Ovary (tissue), 7 donors: ENCODE measurements at regions not wholly inside any gene's neighbourhood (a gene's known extent, or its start where the extent isn't known, plus 50 kb on each side); places are given as distances from the start of the nearest gene placed in this dataset.
A peak's percentile ranks its signal among the peaks of the same experiment; 100 is the strongest.

Experiments
- DNase-seq, 5 donors: peaks; one replicate each; pipeline ENCODE4 v3.0.0-alpha.2; 2019 to 2020
- H3K27ac ChIP-seq, 2 donors: fragments of 200-600 bp; one replicate each; pipeline versions ENCODE4 v1.5.1 to v1.8.0; 2019 to 2022
- H3K27me3 ChIP-seq: fragments of 200-600 bp; one replicate; pipeline ENCODE4 v1.8.0; 2022
- H3K36me3 ChIP-seq: fragments of 200-600 bp; sonication (generic); one replicate; pipeline ENCODE4 v1.5.1; 2019
- H3K4me1 ChIP-seq: one replicate; pipeline ENCODE4 v1.8.1; 2013; ENCODE audit warnings: mild to moderate bottlenecking, moderate library complexity; ENCODE audit not compliant: insufficient read depth
- H3K4me3 ChIP-seq: fragments of 200-600 bp; sonication (generic); one replicate; pipeline ENCODE4 v1.5.1; 2017
- H3K9me3 ChIP-seq, 2 donors: fragments of 200-600 bp in 1 of 2; sonication (generic) in 1 of 2; one replicate each; pipeline versions ENCODE4 v1.5.1 to v1.8.1; 2013 to 2019; ENCODE audit warnings: mild to moderate bottlenecking in 1 of 2, moderate library complexity in 1 of 2
- EP300 ChIP-seq: sonication (generic); formaldehyde crosslinking; IDR thresholded peaks from one replicate; pipeline ENCODE4 v1.6.1; 2017; ENCODE audit warnings: antibody characterized with exemption
- POLR2A ChIP-seq: fragments of 450-650 bp; IDR thresholded peaks from one replicate; pipeline ENCODE4 v1.6.1; 2017; ENCODE audit warnings: antibody characterized with exemption, mild to moderate bottlenecking, moderate library complexity
- WGBS, 3 donors: extraction: QIAGEN DNeasy Blood & Tissue Kit in 1 of 3; methylation state at CpG; one replicate each; pipeline versions ENCODE4 v1.1.5 to v1.1.7; 2013 to 2017; 5-methylcytosine and 5-hydroxymethylcytosine counted together
- intact Hi-C, 4 donors: fragments of 100-400 bp; cut with DNase I; formaldehyde crosslinking; loops; one replicate each; pipeline versions ENCODE4 v1.11.0 to v1.15.1; 2022 to 2023
- TF ChIP-seq, protein P1 (sequence below), 3 donors: fragments of 450-650 bp in 2 of 3; fragments of 200-600 bp in 1 of 3; IDR thresholded peaks; one replicate each; pipeline versions ENCODE4 v1.5.1 to v1.8.0; 2016 to 2022; ENCODE audit warnings: antibody characterized with exemption in 3 of 3, mild to moderate bottlenecking in 1 of 3
- donor health status: DM: no; HTN: no; CAD: no; lungs with moderate emphysema.
- donor health status: DM: no; HTN: no; CAD: no.
- donor health status: Bipolar disorder and iron deficiency.
- donor health status: DM: no; HTN: no; CAD: no.
- donor health status: DM: yes; HTN: yes; CAD: no.

DNA sequence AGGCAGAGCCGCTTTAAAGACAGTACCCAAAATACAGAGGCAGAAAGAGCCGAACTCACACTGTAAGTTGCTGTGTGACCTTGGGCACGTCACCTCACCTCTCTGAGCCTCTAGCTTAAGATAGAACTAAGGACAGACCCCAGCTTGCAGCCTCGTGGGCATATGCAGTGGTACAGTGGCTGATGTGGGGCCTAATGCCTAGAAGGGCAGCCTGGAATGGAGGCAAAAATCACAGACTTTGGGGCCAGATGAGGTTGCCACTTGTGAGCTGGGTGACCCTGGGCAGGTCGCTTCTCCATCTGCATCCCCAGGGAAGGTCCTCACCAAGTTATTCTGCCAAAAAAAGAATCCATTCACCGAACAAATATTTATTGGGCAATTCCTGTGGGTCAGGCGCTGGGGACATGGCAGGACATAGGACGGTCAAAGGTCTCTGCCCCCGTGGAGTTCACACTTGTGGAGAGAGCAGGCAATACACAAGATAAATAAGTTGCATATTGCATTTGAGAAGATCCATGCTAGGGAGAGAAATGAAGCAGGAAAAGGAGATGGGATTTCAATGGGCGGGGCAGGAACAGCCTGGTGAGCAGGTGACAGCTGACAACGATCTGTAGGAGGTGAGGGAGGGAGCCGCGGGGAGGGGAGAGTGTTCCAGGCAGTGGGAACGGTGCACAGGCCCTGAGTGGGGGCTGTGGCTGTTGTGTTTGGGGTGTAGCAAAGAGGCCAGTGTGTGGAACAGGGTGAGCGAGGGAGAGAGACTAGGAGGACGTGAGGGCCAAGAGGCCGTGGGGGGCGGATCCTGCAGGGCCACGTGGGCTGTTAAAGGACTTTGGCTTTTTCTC is 115.2 kb downstream of the CEBPB start:
- peak; percentile 71 to 79 (median 74) for DNase-seq
- TF ChIP-seq EP300 (peak; percentile 63), POLR2A (no peak)
- TF ChIP-seq, protein P1, sequence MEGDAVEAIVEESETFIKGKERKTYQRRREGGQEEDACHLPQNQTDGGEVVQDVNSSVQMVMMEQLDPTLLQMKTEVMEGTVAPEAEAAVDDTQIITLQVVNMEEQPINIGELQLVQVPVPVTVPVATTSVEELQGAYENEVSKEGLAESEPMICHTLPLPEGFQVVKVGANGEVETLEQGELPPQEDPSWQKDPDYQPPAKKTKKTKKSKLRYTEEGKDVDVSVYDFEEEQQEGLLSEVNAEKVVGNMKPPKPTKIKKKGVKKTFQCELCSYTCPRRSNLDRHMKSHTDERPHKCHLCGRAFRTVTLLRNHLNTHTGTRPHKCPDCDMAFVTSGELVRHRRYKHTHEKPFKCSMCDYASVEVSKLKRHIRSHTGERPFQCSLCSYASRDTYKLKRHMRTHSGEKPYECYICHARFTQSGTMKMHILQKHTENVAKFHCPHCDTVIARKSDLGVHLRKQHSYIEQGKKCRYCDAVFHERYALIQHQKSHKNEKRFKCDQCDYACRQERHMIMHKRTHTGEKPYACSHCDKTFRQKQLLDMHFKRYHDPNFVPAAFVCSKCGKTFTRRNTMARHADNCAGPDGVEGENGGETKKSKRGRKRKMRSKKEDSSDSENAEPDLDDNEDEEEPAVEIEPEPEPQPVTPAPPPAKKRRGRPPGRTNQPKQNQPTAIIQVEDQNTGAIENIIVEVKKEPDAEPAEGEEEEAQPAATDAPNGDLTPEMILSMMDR (IDR thresholded peaks at IDR 0.05), result peak in 1 of 3 donors; percentile 5
- no peaks in the 10 kb centered on the region for H3K36me3 ChIP-seq
- peaks cover 32% of the 10 kb centered on the region for H3K4me1 ChIP-seq
- no peaks in the 10 kb centered on the region for H3K27me3 ChIP-seq
- intact Hi-C loops, result loop anchor here in 3 of 4 donors (5.0 kb wide), 3 partner anchors 84 to 114 kb away; partner anchors contain the start of gene CEBPB (in 3 of the 3)
- 22 to 27% (median 23%) methylated on average over 19 of the region's 19 CpGs for WGBS, 3 donors
- peak overlapping the region; percentile 84 to 97 for H3K27ac ChIP-seq
- no peaks in the 10 kb centered on the region for H3K9me3 ChIP-seq
- no peak overlapping the region for H3K4me3 ChIP-seq

DNA sequence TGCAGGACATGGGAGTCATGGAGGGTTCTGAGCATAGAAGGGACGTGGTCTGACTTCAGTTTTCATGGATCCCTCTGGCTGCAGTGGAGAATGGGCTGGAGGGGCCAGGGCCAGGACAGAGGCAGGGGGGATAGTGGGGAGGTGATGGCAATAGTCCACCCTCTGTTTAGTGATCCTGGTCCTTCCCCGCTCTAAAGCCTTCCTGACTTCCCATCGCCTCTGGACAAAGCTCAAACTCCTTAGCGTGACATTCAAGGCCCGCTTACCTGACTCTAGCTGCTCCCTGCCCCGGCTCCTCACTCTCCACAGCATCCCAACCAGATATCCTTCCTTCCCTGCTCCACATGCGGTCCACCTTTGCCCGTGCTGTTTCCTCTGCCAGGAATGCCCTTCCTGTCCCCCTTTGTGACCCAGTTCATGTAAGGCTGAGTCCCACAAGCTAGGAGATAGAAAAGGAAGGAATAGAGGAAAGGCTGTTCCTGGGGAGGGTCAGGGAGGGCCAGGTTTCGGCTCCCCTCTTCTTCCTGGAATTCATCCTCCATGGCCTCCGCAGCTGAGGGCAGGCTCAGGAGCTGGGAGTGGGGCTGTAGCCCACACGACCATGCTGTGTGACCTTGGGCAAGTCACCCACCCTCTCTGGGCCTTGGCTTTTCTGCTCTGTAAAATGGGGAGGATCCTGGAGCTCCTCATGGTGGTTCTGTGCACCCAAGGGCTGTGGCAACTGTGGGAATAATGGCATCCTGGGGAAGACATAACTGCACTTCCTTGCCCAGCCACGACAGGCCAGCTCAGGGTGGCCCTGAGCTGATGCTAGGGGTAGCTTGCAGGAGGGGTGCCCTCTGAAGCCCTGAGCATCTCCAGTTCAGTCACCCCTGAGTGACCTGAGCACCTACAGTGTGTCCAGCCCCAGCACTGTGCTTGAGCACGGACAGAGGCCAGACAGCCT is 116.1 kb downstream of the CEBPB start:
- Histone ChIP-seq H3K36me3 (no peaks in the 10 kb centered on the region), H3K27me3 (no peaks in the 10 kb centered on the region), H3K4me3 (no peak overlapping the region), H3K9me3 (no peaks in the 10 kb centered on the region), H3K27ac (peak overlapping the region; percentile 84 to 97), H3K4me1 (peaks cover 32% of the 10 kb centered on the region)
- no peak for TF ChIP-seq POLR2A
- intact Hi-C loops, result loop anchor here in 3 of 4 donors (5.0 kb wide), 3 partner anchors 84 to 114 kb away; partner anchors contain the start of gene CEBPB (in 3 of the 3)
- WGBS, 3 donors, result 75 to 78% (median 75%) methylated on average over 13 of the region's 13 CpGs
- DNase-seq, result peak in 3 of 5 donors; percentile 45 to 51 (median 49)

DNA sequence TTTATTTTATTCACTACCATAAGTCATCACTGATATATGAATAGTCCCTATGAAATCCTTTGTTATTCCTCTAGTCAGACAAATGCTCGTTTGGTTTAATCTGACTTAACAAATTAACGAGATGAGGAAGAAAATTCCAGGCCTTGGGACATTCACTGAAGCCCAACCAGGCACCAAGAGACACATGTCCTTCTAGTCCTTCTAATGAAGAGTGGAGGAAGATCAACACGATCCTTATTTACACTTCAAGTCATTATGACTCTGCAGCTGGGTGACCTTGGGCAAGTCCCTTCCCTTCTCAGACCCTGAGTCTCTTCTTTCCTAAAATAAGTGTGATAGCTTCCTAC is 117.5 kb downstream of the CEBPB start:
- no peaks in the 10 kb centered on the region for H3K36me3 ChIP-seq
- TF ChIP-seq EP300 (no peak), POLR2A (no peak)
- TF ChIP-seq, protein P1 (IDR thresholded peaks at IDR 0.05), result no peak
- H3K9me3 ChIP-seq, result no peaks in the 10 kb centered on the region
- no peak overlapping the region for H3K4me3 ChIP-seq
- whole genome bisulfite sequencing, 3 donors, result 31 to 35% (median 33%) methylated on average over 3 of the region's 3 CpGs
- intact Hi-C loops, result loop anchor here in 3 of 4 donors (5.0 kb wide), 3 partner anchors 86 to 116 kb away; partner anchors contain the start of gene CEBPB (in 3 of the 3)
- H3K27me3 ChIP-seq, result no peaks in the 10 kb centered on the region
- no peak for DNase-seq
- H3K4me1 ChIP-seq, result peaks cover 36% of the 10 kb centered on the region
- H3K27ac ChIP-seq, result peak overlapping the region; percentile 84 to 97

DNA sequence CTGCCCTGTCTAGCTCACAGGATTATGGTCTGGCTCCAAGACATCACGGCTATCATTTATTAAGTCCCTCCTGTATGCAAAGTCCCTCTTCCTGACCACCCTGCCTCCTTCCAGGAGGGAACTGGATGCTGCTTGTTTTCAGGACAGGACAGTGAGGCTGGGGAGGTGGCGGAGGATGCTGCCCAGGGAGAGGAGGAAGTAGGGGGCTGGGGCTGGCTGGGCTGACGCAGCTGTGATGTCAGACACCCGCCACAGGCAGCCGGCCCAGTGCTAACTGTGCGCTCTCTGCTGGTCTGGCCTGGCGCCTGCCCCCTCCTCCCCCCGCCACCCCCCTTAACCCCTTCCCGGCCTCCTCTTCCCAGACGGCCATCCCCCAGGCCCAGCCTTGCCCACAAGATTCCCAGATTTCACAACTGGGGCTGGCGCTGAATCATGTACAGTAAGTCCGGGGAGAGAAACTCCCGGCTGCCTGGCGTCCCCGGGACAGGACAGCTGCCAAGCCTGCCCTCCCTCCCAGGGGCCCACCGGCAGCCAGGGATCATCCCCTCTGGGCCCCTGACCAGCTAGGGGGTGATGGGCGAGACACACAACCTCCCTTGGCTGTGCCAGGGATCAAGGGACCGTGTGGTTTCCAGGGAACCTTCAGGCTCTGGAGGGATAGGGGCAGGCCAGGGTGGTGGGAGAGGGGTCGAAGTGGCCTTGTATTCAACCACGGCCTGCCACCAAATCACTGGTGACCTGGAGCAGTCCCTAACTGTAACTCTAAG is 118.1 kb downstream of the CEBPB start:
- Histone ChIP-seq H3K27me3 (no peaks in the 10 kb centered on the region), H3K27ac (peak overlapping the region; percentile 84 to 97), H3K36me3 (no peaks in the 10 kb centered on the region), H3K9me3 (no peaks in the 10 kb centered on the region), H3K4me3 (no peak overlapping the region), H3K4me1 (peaks cover 36% of the 10 kb centered on the region)
- TF ChIP-seq EP300 (peak; percentile 75), POLR2A (peak; percentile 71)
- TF ChIP-seq, protein P1 (IDR thresholded peaks at IDR 0.05), result no peak
- intact Hi-C loops, result loop anchor here in 3 of 4 donors (5.0 kb wide), 3 partner anchors 86 to 116 kb away; partner anchors contain the start of gene CEBPB (in 3 of the 3)
- 4 to 6% (median 5%) methylated on average over 18 to 20 of the region's 20 CpGs for WGBS, 3 donors
- peak; percentile 92 to 97 (median 95) for DNase-seq
